GM13977 (cell line): ENCODE measurements at regions not wholly inside any gene's neighbourhood (a gene's known extent, or its start where the extent isn't known, plus 50 kb on each side); places are given as distances from the start of the nearest gene placed in this dataset.
"Not testable (repeated sequence)": the region's sequence is repeated elsewhere in the genome, so short reads cannot be mapped to it uniquely, and the experiment has no call there.

Source experiments
- DNase-seq: peaks from one replicate; pipeline ENCODE4 v3.0.0; 2012; ENCODE audit warnings: low spot score
- CTCF ChIP-seq: IDR thresholded peaks from 2 replicates; pipeline ENCODE4 v1.5.1; 2012; ENCODE audit warnings: mild to moderate bottlenecking, control low read depth; ENCODE audit not compliant: insufficient read depth; ENCODE audit errors: extremely low read depth, missing control alignments
- in situ Hi-C: fragments of 300-500 bp; cut with MboI; formaldehyde crosslinking; loops from one replicate; pipeline ENCODE4 v1.12.0; 2022; ENCODE audit warnings: low sequenced_read_pairs, low pct_unique_long_range_greater_than_20kb, mixed read lengths, inconsistent platforms; ENCODE audit not compliant: unreplicated experiment

DNA sequence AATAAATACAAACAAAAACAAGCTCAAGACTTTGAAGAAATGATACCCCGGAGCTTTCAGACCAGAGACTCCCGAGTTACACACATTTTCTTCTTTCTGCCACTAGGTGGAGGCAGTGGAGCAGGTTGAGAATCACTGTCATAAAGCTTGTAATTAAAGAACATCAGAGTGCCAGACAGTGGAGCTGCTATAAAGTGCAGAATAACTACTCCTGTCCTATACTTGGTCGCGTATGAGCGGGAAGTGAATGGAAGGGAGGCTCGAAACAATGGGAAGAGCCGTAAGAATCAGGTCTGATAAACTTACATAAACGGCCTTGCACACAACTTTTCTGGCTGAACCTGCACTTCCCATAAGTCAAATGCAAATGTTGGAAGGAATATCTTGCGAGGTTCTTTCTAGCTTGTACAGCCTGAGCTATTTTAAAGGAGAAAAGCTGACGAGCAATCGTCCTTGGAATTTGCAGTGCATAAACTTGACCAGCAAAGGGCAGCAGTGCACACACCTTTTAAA is 189.0 kb downstream of the RPIA start:
- peak; percentile 9 for TF ChIP-seq CTCF
- in situ Hi-C loops, result no loop called here
- DNase-seq, result no peak

DNA sequence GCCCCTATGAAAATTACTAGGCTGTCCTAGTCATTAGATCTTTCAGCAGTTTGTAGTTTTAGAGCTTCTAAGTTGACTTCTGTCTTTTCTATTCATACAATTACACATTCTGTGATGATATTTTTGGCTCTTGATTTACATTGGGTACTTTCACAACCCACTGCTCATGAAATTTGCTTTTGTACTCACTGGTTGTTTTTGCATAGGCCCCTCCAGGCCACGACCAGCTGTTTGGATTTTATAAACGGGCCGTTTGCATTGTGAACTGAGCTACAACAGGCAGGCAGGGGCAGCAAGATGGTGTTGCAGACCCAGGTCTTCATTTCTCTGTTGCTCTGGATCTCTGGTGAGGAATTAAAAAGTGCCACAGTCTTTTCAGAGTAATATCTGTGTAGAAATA is 193.8 kb downstream of the RPIA start:
- no peak for DNase-seq

DNA sequence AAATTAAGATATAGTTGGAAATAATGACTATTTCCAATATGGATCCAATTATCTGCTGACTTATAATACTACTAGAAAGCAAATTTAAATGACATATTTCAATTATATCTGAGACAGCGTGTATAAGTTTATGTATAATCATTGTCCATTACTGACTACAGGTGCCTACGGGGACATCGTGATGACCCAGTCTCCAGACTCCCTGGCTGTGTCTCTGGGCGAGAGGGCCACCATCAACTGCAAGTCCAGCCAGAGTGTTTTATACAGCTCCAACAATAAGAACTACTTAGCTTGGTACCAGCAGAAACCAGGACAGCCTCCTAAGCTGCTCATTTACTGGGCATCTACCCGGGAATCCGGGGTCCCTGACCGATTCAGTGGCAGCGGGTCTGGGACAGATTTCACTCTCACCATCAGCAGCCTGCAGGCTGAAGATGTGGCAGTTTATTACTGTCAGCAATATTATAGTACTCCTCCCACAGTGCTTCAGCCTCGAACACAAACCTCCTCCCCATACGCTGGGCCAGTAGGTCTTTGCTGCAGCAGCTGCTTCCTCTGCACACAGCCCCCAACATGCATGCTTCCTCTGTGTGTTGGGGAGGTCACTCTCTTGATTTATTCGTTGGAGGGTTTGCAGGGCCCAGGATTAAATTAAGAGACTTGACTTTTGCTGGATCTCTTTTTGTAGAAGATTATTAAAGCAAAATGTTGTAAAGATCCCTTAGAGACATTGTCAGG is 194.4 kb downstream of the RPIA start:
- no peak for TF ChIP-seq CTCF
- in situ Hi-C loops, result no loop called here
- no peak for DNase-seq

More for the DNA sequence above, 193.8 kb downstream of the RPIA start:
- in situ Hi-C loops, result no loop called here
- TF ChIP-seq CTCF, result no peak

- in situ Hi-C loops, DNase-seq: not testable (repeated sequence)
Observed at GRCh38 chr2:88887466-88887865, 196.0 kb downstream of the RPIA start.

- in situ Hi-C loops, result no loop called here
- DNase-seq, result no peak
- TF ChIP-seq CTCF, result no peak
Observed at GRCh38 chr2:88892207-88892606, 200.7 kb downstream of the RPIA start.

DNA sequence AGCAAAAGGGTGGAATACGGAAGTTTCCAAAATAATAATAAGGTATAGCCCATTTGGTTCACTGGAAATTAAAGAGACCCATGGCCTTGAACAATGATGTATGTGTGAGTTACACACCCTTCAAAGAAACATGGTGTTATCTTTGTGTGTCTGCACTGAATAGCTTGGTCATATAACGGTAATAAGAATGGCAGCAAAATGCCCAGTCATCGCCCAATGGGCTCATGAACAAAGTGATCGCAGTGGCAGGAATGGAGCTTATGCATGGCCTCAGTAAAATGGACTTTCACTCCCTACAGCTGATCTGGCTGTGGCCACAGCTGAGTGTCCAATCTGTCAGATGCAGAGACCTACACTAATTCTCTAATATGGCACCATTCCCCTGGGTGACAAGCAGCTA is 201.3 kb downstream of the RPIA start:
- in situ Hi-C loops, result no loop called here
- no peak for TF ChIP-seq CTCF
- DNase-seq, result no peak

- no peak for DNase-seq
- TF ChIP-seq CTCF, result no peak
- in situ Hi-C loops, result no loop called here
Observed at GRCh38 chr2:88896971-88897370, 205.5 kb downstream of the RPIA start.
